Spleen (tissue), 7 donors: ENCODE measurements at regions not wholly inside any gene's neighbourhood (a gene's known extent, or its start where the extent isn't known, plus 50 kb on each side); places are given as distances from the start of the nearest gene placed in this dataset.

ENCODE experiments used
- CTCF ChIP-seq, 11 experiments: fragments of 200-600 bp in 7 of 11; fragments of 450-650 bp in 4 of 11; sonication (generic) in 4 of 11; IDR thresholded peaks in 8 of 11; conservative IDR thresholded peaks in 3 of 11; 1 replicate in 7 of 11; 2 replicates in 4 of 11; pipeline versions ENCODE4 v1.4.0 to v1.8.0; 2016 to 2021; ENCODE audit warnings: antibody characterized with exemption in 11 of 11, inconsistent platforms in 4 of 11, mild to moderate bottlenecking in 1 of 11
- POLR2A ChIP-seq, 3 donors: fragments of 450-650 bp; IDR thresholded peaks; one replicate each; pipeline ENCODE4 v1.5.1; 2017; ENCODE audit warnings: antibody characterized with exemption in 3 of 3, mild to moderate bottlenecking in 1 of 3
- donor health status: DM: no; HTN: no; CAD: no; lungs with moderate emphysema.
- donor health status: DM: no; HTN: no; CAD: no.
- donor health status: DM: no; HTN: no; CAD: no.

GRCh38 chr5:74222806-74223205 lies 417.7 kb downstream of the ENC1 start:
- TF ChIP-seq POLR2A (IDR thresholded peaks at IDR 0.05) (no peak), CTCF (IDR thresholded peaks at IDR 0.05 in 8 of 11, conservative IDR thresholded peaks at IDR 0.05 in 3 of 11) (no peak)
